ENCODE measurements at regions not wholly inside any gene's neighbourhood (a gene's known extent, or its start where the extent isn't known, plus 50 kb on each side); places are given as distances from the start of the nearest gene placed in this dataset.

DNA sequence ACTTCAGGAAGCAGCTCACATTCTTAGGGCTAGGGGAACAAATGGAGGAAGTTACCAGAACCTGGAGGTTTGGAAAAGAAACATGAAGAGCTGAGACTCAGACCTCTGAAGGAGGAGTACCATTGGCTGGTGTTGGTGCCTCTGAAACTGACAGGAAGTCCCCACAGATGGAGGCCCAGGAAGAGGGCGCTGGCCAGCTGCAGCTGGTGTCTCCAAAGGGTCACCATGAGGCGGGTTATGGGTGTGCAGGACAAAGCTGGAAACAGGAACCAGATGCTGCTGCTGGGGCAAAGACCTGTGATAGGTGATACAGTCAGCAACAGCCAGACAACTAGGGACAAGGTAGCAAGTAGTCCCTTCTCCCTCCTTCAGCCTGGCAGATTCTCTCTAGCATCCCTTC lies 136.5 kb upstream of the SERPINE2 start:
- TF ChIP-seq, protein P1, sequence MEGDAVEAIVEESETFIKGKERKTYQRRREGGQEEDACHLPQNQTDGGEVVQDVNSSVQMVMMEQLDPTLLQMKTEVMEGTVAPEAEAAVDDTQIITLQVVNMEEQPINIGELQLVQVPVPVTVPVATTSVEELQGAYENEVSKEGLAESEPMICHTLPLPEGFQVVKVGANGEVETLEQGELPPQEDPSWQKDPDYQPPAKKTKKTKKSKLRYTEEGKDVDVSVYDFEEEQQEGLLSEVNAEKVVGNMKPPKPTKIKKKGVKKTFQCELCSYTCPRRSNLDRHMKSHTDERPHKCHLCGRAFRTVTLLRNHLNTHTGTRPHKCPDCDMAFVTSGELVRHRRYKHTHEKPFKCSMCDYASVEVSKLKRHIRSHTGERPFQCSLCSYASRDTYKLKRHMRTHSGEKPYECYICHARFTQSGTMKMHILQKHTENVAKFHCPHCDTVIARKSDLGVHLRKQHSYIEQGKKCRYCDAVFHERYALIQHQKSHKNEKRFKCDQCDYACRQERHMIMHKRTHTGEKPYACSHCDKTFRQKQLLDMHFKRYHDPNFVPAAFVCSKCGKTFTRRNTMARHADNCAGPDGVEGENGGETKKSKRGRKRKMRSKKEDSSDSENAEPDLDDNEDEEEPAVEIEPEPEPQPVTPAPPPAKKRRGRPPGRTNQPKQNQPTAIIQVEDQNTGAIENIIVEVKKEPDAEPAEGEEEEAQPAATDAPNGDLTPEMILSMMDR (conservative IDR thresholded peaks at IDR 0.05 in 1 of 2, IDR thresholded peaks at IDR 0.05 in 1 of 2; ENCODE audit: low read depth in 1 of 2, low read length in 2 of 2): no peak
- TF ChIP-seq EZH2 (IDR thresholded peaks at IDR 0.05; ENCODE audit: low read length, missing control alignments): no peak

Measured in fibroblast of lung (primary cell).